H1 (cell line): ENCODE measurements at regions not wholly inside any gene's neighbourhood (a gene's known extent, or its start where the extent isn't known, plus 50 kb on each side); places are given as distances from the start of the nearest gene placed in this dataset.

Experiments used
- CTCF ChIA-PET: fragments of 300-600 bp; sonication (Branson Sonifier 250); formaldehyde crosslinking; loops from one replicate; lab custom pipeline; 2021; ENCODE audit not compliant: partially characterized antibody; lab: Charles Lee
- POLR2A ChIA-PET: fragments of 300-600 bp; sonication (Branson Sonifier 250); formaldehyde crosslinking; loops from one replicate; lab custom pipeline; 2021; ENCODE audit warnings: inconsistent platforms; ENCODE audit not compliant: partially characterized antibody; lab: Charles Lee
- DNase-seq, 2 experiments: peaks; one replicate each; pipeline versions ENCODE4 v3.0.0 to v3.0.0-alpha.2; 2010 to 2022; ENCODE audit warnings: low spot score in 2 of 2, low read depth in 1 of 2, mixed read lengths in 1 of 2
- FAIRE-seq: peaks from 2 replicates; lab custom pipeline; 2011; peaks lifted over from hg19 to GRCh38; lab: Jason Lieb, UNC
- H2AFZ ChIP-seq: 2 replicates; pipeline ENCODE4 v1.8.1; 2012; ENCODE audit warnings: low read length, inconsistent platforms
- H2AK5ac ChIP-seq: 2 replicates; pipeline ENCODE4 v1.6.1; 2013; ENCODE audit warnings: low read depth, low read length
- H2BK120ac ChIP-seq: replicated peaks from 2 replicates; pipeline ENCODE3; 2013; ENCODE audit warnings: low read depth, low read length, inconsistent platforms
- H2BK12ac ChIP-seq: 2 replicates; pipeline ENCODE4 v1.6.1; 2013; ENCODE audit warnings: low read depth, low read length
- H2BK15ac ChIP-seq: 2 replicates; pipeline ENCODE4 v1.6.1; 2013; ENCODE audit warnings: low read length
- H2BK20ac ChIP-seq: 2 replicates; pipeline ENCODE4 v1.6.1; 2013; ENCODE audit warnings: low read length
- H2BK5ac ChIP-seq: 2 replicates; pipeline ENCODE4 v1.6.1; 2013; ENCODE audit warnings: low read depth, low read length
- H3K14ac ChIP-seq: 2 replicates; pipeline ENCODE4 v1.6.1; 2013; ENCODE audit warnings: inconsistent platforms; ENCODE audit not compliant: insufficient read length
- H3K18ac ChIP-seq: 2 replicates; pipeline ENCODE4 v1.6.1; 2013; ENCODE audit warnings: low read length; ENCODE audit errors: extremely low read depth
- H3K23ac ChIP-seq: 2 replicates; pipeline ENCODE4 v1.6.1; 2013; ENCODE audit warnings: inconsistent platforms; ENCODE audit not compliant: insufficient read length
- H3K23me2 ChIP-seq: 2 replicates; pipeline ENCODE4 v1.6.1; 2013; ENCODE audit warnings: low read depth, low read length
- H3K27ac ChIP-seq: 2 replicates; pipeline ENCODE4 v1.6.1; 2011; ENCODE audit warnings: low read depth, low read length, inconsistent platforms
- H3K27me3 ChIP-seq, 4 experiments: replicated peaks in 1 of 4; 1 replicate in 1 of 4; 2 replicates in 3 of 4; pipeline versions ENCODE4 v1.6.1 to v1.8.1; 2011 to 2013; ENCODE audit warnings: low read length in 3 of 4, mild to moderate bottlenecking in 3 of 4, inconsistent platforms in 2 of 4, mixed read lengths in 2 of 4, moderate library complexity in 1 of 4; ENCODE audit not compliant: control insufficient read depth in 3 of 4, insufficient read depth in 3 of 4; ENCODE audit errors: extremely low read depth in 1 of 4
- H3K36me3 ChIP-seq, 4 experiments: 2 replicates each; pipeline versions ENCODE4 v1.6.1 to v1.8.1; 2011 to 2013; ENCODE audit warnings: mild to moderate bottlenecking in 4 of 4, low read length in 3 of 4, moderate library complexity in 2 of 4, control low read depth in 1 of 4, inconsistent platforms in 1 of 4; ENCODE audit not compliant: insufficient read depth in 4 of 4, control insufficient read depth in 2 of 4
- H3K4ac ChIP-seq: replicated peaks from 2 replicates; pipeline ENCODE3; 2013; ENCODE audit warnings: low read length, low read depth, mixed read lengths, inconsistent platforms; ENCODE audit not compliant: insufficient read length
- H3K4me1 ChIP-seq, 4 experiments: replicated peaks in 1 of 4; 1 replicate in 1 of 4; 2 replicates in 3 of 4; pipeline versions ENCODE4 v1.6.1 to v1.8.1; 2011 to 2013; ENCODE audit warnings: low read length in 3 of 4, inconsistent platforms in 2 of 4, mixed read lengths in 1 of 4; ENCODE audit not compliant: insufficient read depth in 4 of 4, control insufficient read depth in 3 of 4
- H3K4me2 ChIP-seq, 2 experiments: 2 replicates each; pipeline versions ENCODE4 v1.6.1 to v1.8.1; 2011 to 2013; ENCODE audit warnings: low read depth in 2 of 2, low read length in 2 of 2, control low read depth in 1 of 2, inconsistent platforms in 1 of 2, mild to moderate bottlenecking in 1 of 2; ENCODE audit not compliant: insufficient read depth in 1 of 2
- H3K4me3 ChIP-seq, 4 experiments: fragments of 200-600, 300-600 bp in 1 of 4; sonication (generic), shearing (Covaris generic), sonication (Bioruptor Twin) in 1 of 4; 2 replicates each; pipeline versions ENCODE4 v1.5.1 to v1.8.1; 2011 to 2016; ENCODE audit warnings: low read length in 4 of 4, low read depth in 3 of 4, control low read depth in 2 of 4, inconsistent platforms in 2 of 4, mild to moderate bottlenecking in 2 of 4, mixed read lengths in 1 of 4, moderate library complexity in 1 of 4; ENCODE audit not compliant: insufficient read depth in 2 of 4; ENCODE audit errors: extremely low read depth in 1 of 4
- H3K56ac ChIP-seq: replicated peaks from 2 replicates; pipeline ENCODE3; 2013; ENCODE audit warnings: low read depth, mild to moderate bottlenecking, mixed read lengths, low read length, inconsistent platforms; ENCODE audit not compliant: insufficient read length
- H3K79me1 ChIP-seq: 2 replicates; pipeline ENCODE4 v1.6.1; 2013; ENCODE audit warnings: low read depth, low read length, control low read depth
- H3K79me2 ChIP-seq, 2 experiments: 2 replicates each; pipeline versions ENCODE4 v1.6.1 to v1.8.1; 2012 to 2013; ENCODE audit warnings: low read length in 2 of 2, mild to moderate bottlenecking in 2 of 2, inconsistent platforms in 1 of 2; ENCODE audit not compliant: insufficient read depth in 2 of 2, control insufficient read depth in 1 of 2
- H3K9ac ChIP-seq, 4 experiments: replicated peaks in 1 of 4; 1 replicate in 1 of 4; 2 replicates in 3 of 4; pipeline versions ENCODE4 v1.6.1 to v1.8.1; 2011 to 2013; ENCODE audit warnings: low read depth in 3 of 4, low read length in 3 of 4, control low read depth in 2 of 4, mild to moderate bottlenecking in 2 of 4, moderate library complexity in 2 of 4, inconsistent platforms in 1 of 4; ENCODE audit errors: extremely low read depth in 1 of 4
- H3K9me3 ChIP-seq, 2 experiments: 2 replicates each; pipeline versions ENCODE4 v1.6.1 to v1.8.1; 2012 to 2013; ENCODE audit warnings: mild to moderate bottlenecking in 2 of 2, moderate library complexity in 2 of 2, control low read depth in 1 of 2, inconsistent platforms in 1 of 2, low read depth in 1 of 2, low read length in 1 of 2, mixed read lengths in 1 of 2; ENCODE audit not compliant: insufficient read depth in 2 of 2
- H4K20me1 ChIP-seq, 2 experiments: replicated peaks in 1 of 2; 2 replicates each; pipeline versions ENCODE3 to v1.8.1; 2011 to 2013; ENCODE audit warnings: inconsistent platforms in 2 of 2, low read length in 2 of 2, mild to moderate bottlenecking in 1 of 2; ENCODE audit not compliant: insufficient read depth in 2 of 2, control insufficient read depth in 1 of 2
- H4K5ac ChIP-seq: 2 replicates; pipeline ENCODE4 v1.6.1; 2013; ENCODE audit warnings: low read length, low read depth, mixed read lengths, inconsistent platforms; ENCODE audit not compliant: insufficient read length
- H4K8ac ChIP-seq: 2 replicates; pipeline ENCODE4 v1.8.0; 2013; ENCODE audit warnings: mild to moderate bottlenecking, moderate library complexity, low read length, inconsistent platforms; ENCODE audit not compliant: insufficient read depth; ENCODE audit errors: extremely low read depth
- H4K91ac ChIP-seq: replicated peaks from 2 replicates; pipeline ENCODE3; 2013; ENCODE audit warnings: low read length, mixed read lengths, inconsistent platforms; ENCODE audit not compliant: insufficient read length
- BACH1 ChIP-seq: IDR thresholded peaks from 2 replicates; pipeline ENCODE4 v1.6.1; 2012; ENCODE audit warnings: low read length, improper control_type of control experiment
- CBX8 ChIP-seq: fragments of 300-800, 300-1000 bp; sonication (generic); IDR thresholded peaks from 2 replicates; pipeline ENCODE4 v1.7.1; 2016; ENCODE audit warnings: low read depth, low read length, borderline replicate concordance
- CEBPB ChIP-seq: IDR thresholded peaks from 2 replicates; pipeline ENCODE4 v1.6.1; 2012; ENCODE audit warnings: low read depth, low read length
- CREB1 ChIP-seq: IDR thresholded peaks from 2 replicates; pipeline ENCODE4 v1.6.1; 2012; ENCODE audit warnings: inconsistent platforms
- HDAC2 ChIP-seq, 2 experiments: fragments of 300-600 bp in 1 of 2; sonication (generic) in 1 of 2; IDR thresholded peaks; 2 replicates each; pipeline ENCODE4 v1.6.1; 2011 to 2012; ENCODE audit warnings: low read depth in 2 of 2, low read length in 2 of 2, mild to moderate bottlenecking in 2 of 2, moderate library complexity in 2 of 2, borderline replicate concordance in 1 of 2, inconsistent platforms in 1 of 2
- JUN ChIP-seq: IDR thresholded peaks from 2 replicates; pipeline ENCODE4 v1.6.1; 2011; ENCODE audit warnings: low read depth, mild to moderate bottlenecking, improper control_type of control experiment, low read length
- KDM1A ChIP-seq: fragments of 200-600, 300-600 bp; sonication (generic); IDR thresholded peaks from 2 replicates; pipeline ENCODE4 v1.7.1; 2016; ENCODE audit warnings: mild to moderate bottlenecking, low read length, borderline replicate concordance
- POU5F1 ChIP-seq: IDR thresholded peaks from 2 replicates; pipeline ENCODE4 v1.6.1; 2011; ENCODE audit warnings: low read depth, mild to moderate bottlenecking, low read length, moderate library complexity
- YY1 ChIP-seq: IDR thresholded peaks from 2 replicates; pipeline ENCODE4 v1.6.1; 2011; ENCODE audit warnings: low read depth, mild to moderate bottlenecking, low read length
- WGBS, 2 experiments: shearing (Covaris generic) in 1 of 2; methylation state at CpG; one replicate each; pipeline versions ENCODE4 v1.1.6 to v1.1.7; 2013 to 2015; ENCODE audit warnings: low lambda C conversion rate in 2 of 2, mixed read lengths in 2 of 2, inconsistent platforms in 1 of 2, low coverage in 1 of 2, missing lambda C conversion rate in 1 of 2; ENCODE audit not compliant: insufficient replicate concordance in 2 of 2, insufficient coverage in 1 of 2, insufficient read length in 1 of 2; ENCODE audit errors: extremely low coverage in 1 of 2, missing lambda C conversion rate in 1 of 2; 5-methylcytosine and 5-hydroxymethylcytosine counted together

DNA sequence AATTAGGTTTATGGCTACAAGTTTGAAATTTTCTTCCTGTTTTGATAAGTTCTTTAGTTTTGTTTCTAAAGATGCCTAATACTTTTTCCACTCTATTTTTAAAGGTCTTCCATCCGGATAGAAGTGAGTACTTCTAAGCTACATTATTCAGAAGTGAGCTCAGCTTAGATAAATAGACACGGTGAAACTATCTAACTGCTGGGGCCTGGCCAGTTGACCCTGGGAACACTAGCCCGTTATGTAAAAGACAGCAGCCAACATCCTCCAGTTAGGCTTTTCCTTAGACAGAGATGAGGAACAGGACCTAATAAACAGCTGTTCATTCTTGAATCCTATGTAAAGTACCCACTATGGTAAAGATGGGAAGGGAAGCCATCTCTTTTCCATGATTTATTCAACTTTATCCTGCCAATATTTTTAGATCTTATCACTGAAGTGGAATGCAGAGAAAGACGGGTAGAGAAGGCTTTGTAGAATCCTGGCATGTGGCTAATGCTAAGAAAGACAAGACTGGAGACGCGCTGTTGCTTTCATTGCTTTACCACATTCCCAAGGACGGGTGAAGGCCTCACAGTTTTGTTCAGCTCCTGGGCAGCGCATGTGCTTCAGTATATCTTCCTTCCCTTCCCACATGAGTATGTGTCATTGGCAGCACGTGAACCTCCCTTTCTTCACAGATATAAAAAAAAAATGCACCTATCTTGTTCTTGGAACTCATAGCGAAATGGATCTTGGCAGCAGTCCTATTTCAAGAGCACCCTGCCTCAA lies 340.0 kb upstream of the MEOX2 start:
- TF ChIP-seq YY1 (no peak), BACH1 (no peak), CEBPB (no peak), CREB1 (no peak), JUN (no peak), POU5F1 (no peak), HDAC2 (IDR thresholded peaks at IDR 0.05; ENCODE audit: borderline replicate concordance in 1 of 2, low read depth in 2 of 2, low read length in 2 of 2) (no peak), KDM1A (no peak), CBX8 (no peak)
- Histone ChIP-seq H3K79me2 (no peaks in the 10 kb centered on the region), H3K14ac (no peak overlapping the region), H2AFZ (no peak overlapping the region), H3K4me2 (no peak overlapping the region), H3K27ac (no peak overlapping the region), H4K8ac (no peak overlapping the region), H3K9ac (no peak overlapping the region), H2AK5ac (no peak overlapping the region), H4K20me1 (no peaks in the 10 kb centered on the region), H4K5ac (no peak overlapping the region), H2BK5ac (no peak overlapping the region), H3K4me3 (no peak overlapping the region), H3K79me1 (no peaks in the 10 kb centered on the region), H3K18ac (no peak overlapping the region), H3K23ac (no peak overlapping the region), H2BK12ac (no peak overlapping the region), H3K4me1 (no peaks in the 10 kb centered on the region), H3K36me3 (no peaks in the 10 kb centered on the region), H3K4ac (no peak overlapping the region), H3K56ac (no peak overlapping the region), H3K23me2 (no peaks in the 10 kb centered on the region), H2BK120ac (no peak overlapping the region), H3K27me3 (no peaks in the 10 kb centered on the region), H2BK20ac (no peak overlapping the region), H4K91ac (no peak overlapping the region), H3K9me3 (no peaks in the 10 kb centered on the region), H2BK15ac (no peak overlapping the region)
- POLR2A ChIA-PET, result no interaction called here
- DNase-seq (no peak), FAIRE-seq (no peak)
- CTCF ChIA-PET, result no interaction called here
- WGBS, 2 experiments, result 97% methylated on average over 10 of the region's 10 CpGs; no CpG with 5 or more reads in 1 of the 2 experiments
